ENCODE measurements at regions not wholly inside any gene's neighbourhood (a gene's known extent, or its start where the extent isn't known, plus 50 kb on each side); places are given as distances from the start of the nearest gene placed in this dataset.

DNA sequence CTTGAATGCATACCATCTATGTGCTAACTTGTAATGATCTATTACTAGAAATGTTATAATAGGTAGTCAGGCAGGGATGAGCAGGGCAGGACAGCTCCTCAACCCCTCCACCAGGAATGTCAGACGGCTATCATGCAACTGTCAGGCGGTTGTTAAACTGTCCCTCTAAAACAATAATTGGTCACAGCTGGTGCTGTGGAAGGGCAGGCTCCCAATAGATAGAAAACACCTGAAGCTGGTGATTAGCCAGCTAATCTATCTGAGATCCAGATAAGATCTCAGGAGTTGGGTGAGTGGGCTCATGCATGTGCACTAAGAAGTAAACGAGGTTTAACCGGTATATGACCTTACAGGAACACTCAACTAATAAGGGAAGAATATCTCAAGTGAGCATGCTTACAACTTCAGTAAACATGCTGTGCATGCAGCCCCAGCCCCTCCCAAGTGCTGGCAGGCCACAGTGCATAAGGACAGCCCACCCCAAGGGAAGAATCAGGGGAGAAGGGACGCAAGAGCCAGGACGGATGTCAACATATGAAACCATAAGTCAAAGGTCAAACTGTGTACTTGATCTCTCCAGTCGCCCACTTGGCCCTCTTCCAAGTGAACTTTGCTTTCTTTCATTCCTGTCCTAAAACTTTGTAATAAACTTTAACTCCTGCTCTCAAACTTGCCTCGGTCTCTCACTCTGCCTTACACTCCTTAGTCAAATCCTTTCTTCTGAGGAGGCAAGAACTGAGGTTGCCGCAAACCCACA, 566.2 kb upstream of the NRSN1 start:
- Histone ChIP-seq H3K27ac (no peak overlapping the region), H3K27me3 (no peaks in the 10 kb centered on the region), H3K9me3 (peaks cover 0 to 7% (median 0%) of the 10 kb centered on the region in 3 donors), H3K4me1 (no peaks in the 10 kb centered on the region), H3K36me3 (replicated peaks in 1 of 2; ENCODE audit: insufficient read depth in 1 of 2, low read depth in 2 of 2) (no peaks in the 10 kb centered on the region), H3K4me3 (no peak overlapping the region)
- 37 to 45% methylated on average over 9 of the region's 9 CpGs for WGBS, 2 donors
- no peak for ATAC-seq
- TF ChIP-seq POLR2A (IDR thresholded peaks at IDR 0.05) = no peak
- TF ChIP-seq, protein P1, sequence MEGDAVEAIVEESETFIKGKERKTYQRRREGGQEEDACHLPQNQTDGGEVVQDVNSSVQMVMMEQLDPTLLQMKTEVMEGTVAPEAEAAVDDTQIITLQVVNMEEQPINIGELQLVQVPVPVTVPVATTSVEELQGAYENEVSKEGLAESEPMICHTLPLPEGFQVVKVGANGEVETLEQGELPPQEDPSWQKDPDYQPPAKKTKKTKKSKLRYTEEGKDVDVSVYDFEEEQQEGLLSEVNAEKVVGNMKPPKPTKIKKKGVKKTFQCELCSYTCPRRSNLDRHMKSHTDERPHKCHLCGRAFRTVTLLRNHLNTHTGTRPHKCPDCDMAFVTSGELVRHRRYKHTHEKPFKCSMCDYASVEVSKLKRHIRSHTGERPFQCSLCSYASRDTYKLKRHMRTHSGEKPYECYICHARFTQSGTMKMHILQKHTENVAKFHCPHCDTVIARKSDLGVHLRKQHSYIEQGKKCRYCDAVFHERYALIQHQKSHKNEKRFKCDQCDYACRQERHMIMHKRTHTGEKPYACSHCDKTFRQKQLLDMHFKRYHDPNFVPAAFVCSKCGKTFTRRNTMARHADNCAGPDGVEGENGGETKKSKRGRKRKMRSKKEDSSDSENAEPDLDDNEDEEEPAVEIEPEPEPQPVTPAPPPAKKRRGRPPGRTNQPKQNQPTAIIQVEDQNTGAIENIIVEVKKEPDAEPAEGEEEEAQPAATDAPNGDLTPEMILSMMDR (IDR thresholded peaks at IDR 0.05) = no peak
- DNase-seq = peak in 2 of 4 donors; percentile 12 to 16
- intact Hi-C loops (cut with DNase I) = no loop called here

DNA sequence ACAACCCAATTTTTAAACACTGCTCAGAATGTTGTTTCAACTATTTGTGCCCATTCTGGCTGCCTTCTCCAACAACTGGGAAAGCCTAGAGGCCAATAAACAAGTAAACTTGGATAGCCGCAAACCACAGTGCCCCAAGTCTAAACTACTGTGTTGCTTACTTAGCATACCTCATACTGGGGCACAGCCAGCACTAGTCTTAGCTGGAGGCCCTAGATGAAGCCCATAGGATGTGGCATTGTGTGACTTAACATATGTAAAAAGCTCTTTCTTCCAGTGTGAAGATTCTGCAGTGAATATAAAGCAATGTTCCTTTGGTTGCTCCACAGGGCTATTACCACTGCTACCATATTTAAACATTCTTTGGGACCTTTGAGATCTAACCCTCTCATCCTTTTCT, 564.3 kb upstream of the NRSN1 start:
- 94 to 100% methylated on average over 1 of the region's 1 CpG for WGBS, 2 donors
- Histone ChIP-seq H3K27ac (no peak overlapping the region), H3K27me3 (no peaks in the 10 kb centered on the region), H3K4me1 (no peaks in the 10 kb centered on the region), H3K4me3 (no peak overlapping the region), H3K9me3 (peaks cover 0 to 7% (median 0%) of the 10 kb centered on the region in 3 donors), H3K36me3 (replicated peaks in 1 of 2; ENCODE audit: insufficient read depth in 1 of 2, low read depth in 2 of 2) (no peaks in the 10 kb centered on the region)
- ATAC-seq = no peak
- no peak for TF ChIP-seq POLR2A (IDR thresholded peaks at IDR 0.05)
- TF ChIP-seq, protein P1 (IDR thresholded peaks at IDR 0.05) = no peak
- intact Hi-C loops (cut with DNase I) = no loop called here
- no peak for DNase-seq

DNA sequence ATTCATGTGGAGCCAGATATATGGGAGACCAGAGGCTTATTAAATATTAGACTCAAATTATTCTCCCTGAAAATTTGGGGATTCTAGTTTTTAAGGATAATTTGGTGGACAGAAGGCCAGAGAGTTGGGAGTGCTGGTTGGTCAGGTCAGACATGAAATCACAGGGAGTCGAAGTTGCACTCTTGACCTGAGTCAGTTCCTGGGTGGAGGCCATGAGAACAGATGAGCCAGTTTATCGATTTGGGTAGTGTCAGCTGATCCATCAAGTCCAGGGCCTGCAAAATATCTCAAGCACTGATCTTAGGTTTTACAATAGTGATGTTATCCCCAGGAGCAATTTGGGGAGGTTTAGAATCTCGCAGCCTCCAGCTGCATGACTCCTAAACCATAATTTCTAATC, 563.5 kb upstream of the NRSN1 start:
- DNase-seq (no peak), ATAC-seq (no peak)
- Histone ChIP-seq H3K27me3 (no peaks in the 10 kb centered on the region), H3K4me3 (no peak overlapping the region), H3K27ac (no peak overlapping the region), H3K4me1 (no peaks in the 10 kb centered on the region), H3K36me3 (replicated peaks in 1 of 2; ENCODE audit: insufficient read depth in 1 of 2, low read depth in 2 of 2) (no peaks in the 10 kb centered on the region), H3K9me3 (peaks cover 0 to 7% (median 0%) of the 10 kb centered on the region in 3 donors)
- intact Hi-C loops (cut with DNase I) = no loop called here
- 77% methylated on average over 3 of the region's 3 CpGs for WGBS, 2 donors
- no peak for TF ChIP-seq POLR2A (IDR thresholded peaks at IDR 0.05)
- TF ChIP-seq, protein P1 (IDR thresholded peaks at IDR 0.05) = no peak

DNA sequence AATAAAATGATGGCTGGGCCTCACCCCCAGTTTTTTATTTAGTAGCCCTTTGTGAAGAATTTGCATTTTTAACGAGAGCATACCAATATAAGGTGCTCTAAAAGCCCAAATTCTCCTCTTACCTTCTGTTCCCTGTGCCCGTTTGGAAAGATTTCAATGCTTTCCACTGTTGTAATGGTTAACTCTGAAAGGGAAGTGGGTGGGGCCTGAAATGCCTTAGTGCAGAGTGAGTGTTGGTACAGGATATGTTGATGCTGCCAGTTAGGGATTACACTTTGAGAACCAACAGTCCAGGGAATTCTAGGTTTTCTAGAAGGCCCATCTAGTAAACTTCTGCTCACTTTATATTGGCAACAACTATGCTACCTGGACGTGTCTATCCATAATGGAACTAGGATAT, 562.7 kb upstream of the NRSN1 start:
- Histone ChIP-seq H3K27me3 (no peaks in the 10 kb centered on the region), H3K36me3 (replicated peaks in 1 of 2; ENCODE audit: insufficient read depth in 1 of 2, low read depth in 2 of 2) (no peaks in the 10 kb centered on the region), H3K4me3 (no peak overlapping the region), H3K27ac (no peak overlapping the region), H3K4me1 (no peaks in the 10 kb centered on the region), H3K9me3 (peaks cover 0 to 7% (median 0%) of the 10 kb centered on the region in 3 donors)
- ATAC-seq (no peak), DNase-seq (no peak)
- intact Hi-C loops (cut with DNase I) = no loop called here
- 50 to 67% methylated on average over 3 of the region's 3 CpGs for WGBS, 2 donors
- no peak for TF ChIP-seq POLR2A (IDR thresholded peaks at IDR 0.05)
- TF ChIP-seq, protein P1 (IDR thresholded peaks at IDR 0.05) = no peak

DNA sequence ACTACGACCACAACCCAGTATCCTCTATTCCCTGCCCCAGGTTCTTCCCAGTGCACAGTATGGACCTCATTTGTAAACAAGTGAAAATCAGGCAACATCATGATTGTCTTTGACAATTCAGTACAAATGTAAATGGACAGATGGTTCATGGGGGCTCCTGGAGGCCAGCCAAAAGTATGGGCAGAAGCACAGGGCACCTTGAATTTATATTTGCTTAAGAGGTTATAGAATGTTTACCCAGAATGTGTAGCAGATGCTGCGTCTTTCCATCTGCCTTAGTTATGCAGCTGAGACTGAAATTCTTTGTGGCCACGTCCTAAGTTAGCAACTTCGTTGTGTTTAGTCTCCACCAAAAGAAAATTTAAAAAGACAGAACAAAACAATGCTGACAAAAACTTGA, 559.6 kb upstream of the NRSN1 start:
- Histone ChIP-seq H3K4me1 (no peaks in the 10 kb centered on the region), H3K4me3 (no peak overlapping the region), H3K36me3 (replicated peaks in 1 of 2; ENCODE audit: insufficient read depth in 1 of 2, low read depth in 2 of 2) (no peaks in the 10 kb centered on the region), H3K9me3 (peaks cover 0 to 7% (median 0%) of the 10 kb centered on the region in 3 donors), H3K27ac (no peak overlapping the region), H3K27me3 (no peaks in the 10 kb centered on the region)
- DNase-seq (no peak), ATAC-seq (no peak)
- TF ChIP-seq, protein P1 (IDR thresholded peaks at IDR 0.05) = no peak
- TF ChIP-seq POLR2A (IDR thresholded peaks at IDR 0.05) = no peak
- intact Hi-C loops (cut with DNase I) = no loop called here
- WGBS, 2 donors = 43 to 62% methylated on average over 4 of the region's 4 CpGs
